OCI-LY3 (cell line): ENCODE measurements at regions not wholly inside any gene's neighbourhood (a gene's known extent, or its start where the extent isn't known, plus 50 kb on each side); places are given as distances from the start of the nearest gene placed in this dataset.
"Not testable (repeated sequence)": the region's sequence is repeated elsewhere in the genome, so short reads cannot be mapped to it uniquely, and the experiment has no call there.

ENCODE experiments used
- H2AFZ ChIP-seq: fragments of 200-600, 300-600 bp; shearing (Covaris generic); 2 replicates; pipeline ENCODE4 v1.6.0; 2014; ENCODE audit warnings: antibody characterized with exemption, low read depth, low read length
- H3K27ac ChIP-seq: fragments of 200-600, 300-600 bp; sonication (generic); 2 replicates; pipeline ENCODE4 v1.5.1; 2014; ENCODE audit warnings: mild to moderate bottlenecking, low read length, moderate library complexity, mixed read lengths
- H3K27me3 ChIP-seq: fragments of 200-600, 300-600 bp; sonication (generic); 2 replicates; pipeline ENCODE4 v1.6.1; 2014; ENCODE audit warnings: low read depth, low read length, mixed read lengths
- H3K36me3 ChIP-seq: fragments of 200-600, 300-600 bp; sonication (generic); replicated peaks from 2 replicates; pipeline ENCODE3; 2014; ENCODE audit warnings: low read depth, low read length, mixed read lengths
- H3K4me1 ChIP-seq: fragments of 300-600, 200-600 bp; sonication (generic); 2 replicates; pipeline ENCODE4 v1.6.1; 2014; ENCODE audit warnings: low read length, mixed read lengths
- H3K4me2 ChIP-seq: fragments of 200-600, 300-600 bp; sonication (generic); 2 replicates; pipeline ENCODE4 v1.6.1; 2014; ENCODE audit warnings: low read length, mixed read lengths
- H3K4me3 ChIP-seq: fragments of 300-600, 200-600 bp; sonication (generic); 2 replicates; pipeline ENCODE4 v1.5.1; 2014; ENCODE audit warnings: antibody characterized with exemption, mild to moderate bottlenecking, low read length, moderate library complexity
- H3K79me2 ChIP-seq: fragments of 300-600, 200-600 bp; shearing (Covaris generic); 2 replicates; pipeline ENCODE4 v1.6.1; 2014; ENCODE audit warnings: mild to moderate bottlenecking, low read length, mixed read lengths
- H3K9ac ChIP-seq: fragments of 300-600, 200-600 bp; shearing (Covaris generic); 2 replicates; pipeline ENCODE4 v1.6.0; 2014; ENCODE audit warnings: mild to moderate bottlenecking, low read length, moderate library complexity
- H3K9me3 ChIP-seq: fragments of 200-600, 300-600 bp; shearing (Covaris generic); 2 replicates; pipeline ENCODE4 v1.6.1; 2014; ENCODE audit warnings: low read length, mixed read lengths; ENCODE audit not compliant: insufficient read depth
- H4K20me1 ChIP-seq: fragments of 200-600, 300-600 bp; sonication (generic); 2 replicates; pipeline ENCODE4 v1.6.1; 2016; ENCODE audit warnings: low read length, mixed read lengths; ENCODE audit not compliant: insufficient read depth
- CTCF ChIP-seq: fragments of 200-600, 300-600 bp; sonication (generic); IDR thresholded peaks from 2 replicates; pipeline ENCODE4 v1.5.1; 2014; ENCODE audit warnings: antibody characterized with exemption, low read length, low read depth
- EZH2phosphoT487 ChIP-seq: fragments of 200-600 bp; shearing (Covaris generic); IDR thresholded peaks from 2 replicates; pipeline ENCODE4 v1.6.1; 2018; ENCODE audit warnings: antibody characterized with exemption, mixed run types, low read depth

GRCh38 chr18:8529609-8530008 is 79.6 kb upstream of the RAB12 start:
- H3K36me3 ChIP-seq: no peaks in the 10 kb centered on the region
- no peak overlapping the region for H3K9ac ChIP-seq
- peaks cover 5% of the 10 kb centered on the region; the same call in 1 of the 2 replicates for H3K27me3 ChIP-seq
- no peaks in the 10 kb centered on the region for H3K4me1 ChIP-seq
- H2AFZ ChIP-seq: no peak overlapping the region
- no peak overlapping the region for H3K27ac ChIP-seq
- no peak overlapping the region for H3K4me3 ChIP-seq
- no peaks in the 10 kb centered on the region for H3K9me3 ChIP-seq
- no peak overlapping the region for H3K4me2 ChIP-seq
- no peak for TF ChIP-seq EZH2phosphoT487
- H4K20me1 ChIP-seq: no peaks in the 10 kb centered on the region
- no peaks in the 10 kb centered on the region for H3K79me2 ChIP-seq

GRCh38 chr18:8531084-8531483 is 78.2 kb upstream of the RAB12 start:
- H3K4me3 ChIP-seq, H3K79me2 ChIP-seq, H3K36me3 ChIP-seq, H3K4me1 ChIP-seq, H4K20me1 ChIP-seq, H3K27me3 ChIP-seq, H2AFZ ChIP-seq, H3K9me3 ChIP-seq, H3K4me2 ChIP-seq, H3K27ac ChIP-seq, H3K9ac ChIP-seq: not testable (repeated sequence)

GRCh38 chr18:8536231-8536630 is 73.0 kb upstream of the RAB12 start:
- no peaks in the 10 kb centered on the region for H3K4me1 ChIP-seq

GRCh38 chr18:8536922-8537321 is 72.3 kb upstream of the RAB12 start:
- Histone ChIP-seq H3K36me3 (no peaks in the 10 kb centered on the region), H3K4me1 (no peaks in the 10 kb centered on the region), H4K20me1 (no peaks in the 10 kb centered on the region), H3K27ac (no peak overlapping the region), H3K27me3 (no peaks in the 10 kb centered on the region), H3K9me3 (no peaks in the 10 kb centered on the region), H2AFZ (no peak overlapping the region), H3K79me2 (no peaks in the 10 kb centered on the region), H3K4me3 (no peak overlapping the region), H3K4me2 (no peak overlapping the region), H3K9ac (no peak overlapping the region)
- no peak for TF ChIP-seq EZH2phosphoT487
- TF ChIP-seq CTCF: no peak

More at GRCh38 chr18:8536231-8536630, 73.0 kb upstream of the RAB12 start:
- H2AFZ ChIP-seq: no peak overlapping the region
- no peak overlapping the region for H3K4me2 ChIP-seq
- H3K4me3 ChIP-seq: no peak overlapping the region
- no peak overlapping the region for H3K27ac ChIP-seq
- no peaks in the 10 kb centered on the region for H3K36me3 ChIP-seq
- TF ChIP-seq EZH2phosphoT487 (no peak), CTCF (no peak)
- no peaks in the 10 kb centered on the region for H3K9me3 ChIP-seq
- H3K9ac ChIP-seq: no peak overlapping the region
- no peaks in the 10 kb centered on the region for H3K79me2 ChIP-seq
- H3K27me3 ChIP-seq: no peaks in the 10 kb centered on the region
- no peaks in the 10 kb centered on the region for H4K20me1 ChIP-seq

GRCh38 chr18:8537400-8537799 is 71.8 kb upstream of the RAB12 start:
- Histone ChIP-seq H3K4me2 (no peak overlapping the region), H3K36me3 (no peaks in the 10 kb centered on the region), H3K4me1 (no peaks in the 10 kb centered on the region), H3K79me2 (no peaks in the 10 kb centered on the region), H4K20me1 (no peaks in the 10 kb centered on the region), H3K9ac (no peak overlapping the region), H3K9me3 (no peaks in the 10 kb centered on the region), H3K4me3 (no peak overlapping the region), H2AFZ (no peak overlapping the region), H3K27ac (no peak overlapping the region), H3K27me3 (no peaks in the 10 kb centered on the region)
- no peak for TF ChIP-seq CTCF
- TF ChIP-seq EZH2phosphoT487: no peak
